Hepatocyte (in vitro differentiated cells): ENCODE measurements at regions not wholly inside any gene's neighbourhood (a gene's known extent, or its start where the extent isn't known, plus 50 kb on each side); places are given as distances from the start of the nearest gene placed in this dataset.

Source experiments
- DNase-seq: peaks from one replicate; pipeline ENCODE4 v3.0.0-alpha.2; 2016; ENCODE audit warnings: low spot score
- H2AFZ ChIP-seq: fragments of 200-600 bp; sonication (generic); 2 replicates; pipeline ENCODE4 v1.6.0; 2016; ENCODE audit warnings: antibody characterized with exemption, mild to moderate bottlenecking
- H3K27ac ChIP-seq: fragments of 200-600 bp; sonication (generic); 2 replicates; pipeline ENCODE4 v1.5.1; 2016; ENCODE audit warnings: mild to moderate bottlenecking
- H3K27me3 ChIP-seq: fragments of 200-600 bp; sonication (generic); 2 replicates; pipeline ENCODE4 v1.6.1; 2016
- H3K36me3 ChIP-seq: fragments of 200-600 bp; sonication (generic); replicated peaks from 2 replicates; pipeline ENCODE4 v1.5.1; 2016; ENCODE audit warnings: low read depth; ENCODE audit not compliant: insufficient read depth
- H3K4me1 ChIP-seq: fragments of 200-600 bp; sonication (generic); 2 replicates; pipeline ENCODE4 v1.5.1; 2016; ENCODE audit warnings: mild to moderate bottlenecking, moderate library complexity; ENCODE audit not compliant: insufficient read depth
- H3K4me2 ChIP-seq: fragments of 200-600 bp; sonication (generic); 2 replicates; pipeline ENCODE4 v1.6.0; 2016
- H3K4me3 ChIP-seq: fragments of 200-600 bp; sonication (generic); 2 replicates; pipeline ENCODE4 v1.5.1; 2016; ENCODE audit warnings: mild to moderate bottlenecking
- H3K79me2 ChIP-seq: fragments of 200-600 bp; sonication (generic); 2 replicates; pipeline ENCODE4 v1.6.0; 2017; ENCODE audit warnings: mild to moderate bottlenecking
- H3K9me2 ChIP-seq: fragments of 200-600 bp; sonication (generic); replicated peaks from 2 replicates; pipeline ENCODE4 v1.6.0; 2017; ENCODE audit warnings: mild to moderate bottlenecking; ENCODE audit not compliant: insufficient read depth
- H3K9me3 ChIP-seq: fragments of 200-600 bp; sonication (generic); 2 replicates; pipeline ENCODE4 v1.5.1; 2016; ENCODE audit warnings: low read depth, mild to moderate bottlenecking
- H4K20me1 ChIP-seq: fragments of 200-600 bp; sonication (generic); 2 replicates; pipeline ENCODE4 v1.6.0; 2016; ENCODE audit warnings: mild to moderate bottlenecking; ENCODE audit not compliant: insufficient read depth, poor library complexity, severe bottlenecking
- EZH2 ChIP-seq: fragments of 200-600 bp; sonication (generic); IDR thresholded peaks from 2 replicates; pipeline ENCODE4 v1.6.1; 2016; ENCODE audit warnings: antibody characterized with exemption, mild to moderate bottlenecking, borderline replicate concordance
- EZH2phosphoT487 ChIP-seq: fragments of 200-600 bp; sonication (generic); IDR thresholded peaks from one replicate; pipeline ENCODE4 v1.6.1; 2018; ENCODE audit warnings: antibody characterized with exemption, mild to moderate bottlenecking, low read depth, moderate library complexity; ENCODE audit not compliant: unreplicated experiment, severe bottlenecking
- WGBS: methylation state at CpG from one replicate; pipeline ENCODE4 v1.1.6; 2016; ENCODE audit warnings: low lambda C conversion rate; ENCODE audit errors: missing lambda C conversion rate; 5-methylcytosine and 5-hydroxymethylcytosine counted together
- TF ChIP-seq, protein P1 (sequence below): fragments of 200-600 bp; sonication (generic); IDR thresholded peaks from 2 replicates; pipeline ENCODE4 v1.5.1; 2016; ENCODE audit warnings: antibody characterized with exemption, mild to moderate bottlenecking; ENCODE audit not compliant: poor library complexity

DNA sequence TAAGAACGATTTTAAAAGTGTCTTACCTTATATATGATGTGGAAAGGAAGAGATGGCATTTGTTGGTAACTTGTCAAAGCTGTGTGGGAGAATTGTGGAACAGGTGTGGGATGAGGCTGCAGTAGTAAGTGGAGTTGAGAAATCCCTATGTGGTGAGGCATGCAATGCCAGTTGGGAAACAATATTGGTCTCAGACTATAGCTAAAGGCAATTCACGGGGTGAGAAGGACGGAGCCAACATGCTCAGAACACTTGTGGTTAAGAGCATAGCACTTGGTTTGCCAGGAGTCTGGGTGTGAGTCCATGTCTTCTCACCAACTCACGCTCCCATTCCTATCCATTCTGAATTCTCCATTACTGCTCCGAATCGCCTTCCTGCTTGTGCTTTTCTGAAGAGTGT, 615.6 kb upstream of the ADAMTS9 start:
- no peak overlapping the region for H2AFZ ChIP-seq
- H3K4me1 ChIP-seq: no peaks in the 10 kb centered on the region
- no peaks in the 10 kb centered on the region for H3K9me3 ChIP-seq
- no peak for TF ChIP-seq EZH2phosphoT487
- TF ChIP-seq, protein P1, sequence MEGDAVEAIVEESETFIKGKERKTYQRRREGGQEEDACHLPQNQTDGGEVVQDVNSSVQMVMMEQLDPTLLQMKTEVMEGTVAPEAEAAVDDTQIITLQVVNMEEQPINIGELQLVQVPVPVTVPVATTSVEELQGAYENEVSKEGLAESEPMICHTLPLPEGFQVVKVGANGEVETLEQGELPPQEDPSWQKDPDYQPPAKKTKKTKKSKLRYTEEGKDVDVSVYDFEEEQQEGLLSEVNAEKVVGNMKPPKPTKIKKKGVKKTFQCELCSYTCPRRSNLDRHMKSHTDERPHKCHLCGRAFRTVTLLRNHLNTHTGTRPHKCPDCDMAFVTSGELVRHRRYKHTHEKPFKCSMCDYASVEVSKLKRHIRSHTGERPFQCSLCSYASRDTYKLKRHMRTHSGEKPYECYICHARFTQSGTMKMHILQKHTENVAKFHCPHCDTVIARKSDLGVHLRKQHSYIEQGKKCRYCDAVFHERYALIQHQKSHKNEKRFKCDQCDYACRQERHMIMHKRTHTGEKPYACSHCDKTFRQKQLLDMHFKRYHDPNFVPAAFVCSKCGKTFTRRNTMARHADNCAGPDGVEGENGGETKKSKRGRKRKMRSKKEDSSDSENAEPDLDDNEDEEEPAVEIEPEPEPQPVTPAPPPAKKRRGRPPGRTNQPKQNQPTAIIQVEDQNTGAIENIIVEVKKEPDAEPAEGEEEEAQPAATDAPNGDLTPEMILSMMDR: no peak
- TF ChIP-seq EZH2: no peak
- H3K9me2 ChIP-seq: no peaks in the 10 kb centered on the region
- no peaks in the 10 kb centered on the region for H4K20me1 ChIP-seq
- no peak overlapping the region for H3K4me3 ChIP-seq
- H3K27ac ChIP-seq: no peak overlapping the region
- DNase-seq: no peak
- H3K27me3 ChIP-seq: no peaks in the 10 kb centered on the region
- WGBS: 84% methylated on average over 6 of the region's 6 CpGs
- no peaks in the 10 kb centered on the region for H3K36me3 ChIP-seq
- H3K79me2 ChIP-seq: no peaks in the 10 kb centered on the region
- no peak overlapping the region for H3K4me2 ChIP-seq

DNA sequence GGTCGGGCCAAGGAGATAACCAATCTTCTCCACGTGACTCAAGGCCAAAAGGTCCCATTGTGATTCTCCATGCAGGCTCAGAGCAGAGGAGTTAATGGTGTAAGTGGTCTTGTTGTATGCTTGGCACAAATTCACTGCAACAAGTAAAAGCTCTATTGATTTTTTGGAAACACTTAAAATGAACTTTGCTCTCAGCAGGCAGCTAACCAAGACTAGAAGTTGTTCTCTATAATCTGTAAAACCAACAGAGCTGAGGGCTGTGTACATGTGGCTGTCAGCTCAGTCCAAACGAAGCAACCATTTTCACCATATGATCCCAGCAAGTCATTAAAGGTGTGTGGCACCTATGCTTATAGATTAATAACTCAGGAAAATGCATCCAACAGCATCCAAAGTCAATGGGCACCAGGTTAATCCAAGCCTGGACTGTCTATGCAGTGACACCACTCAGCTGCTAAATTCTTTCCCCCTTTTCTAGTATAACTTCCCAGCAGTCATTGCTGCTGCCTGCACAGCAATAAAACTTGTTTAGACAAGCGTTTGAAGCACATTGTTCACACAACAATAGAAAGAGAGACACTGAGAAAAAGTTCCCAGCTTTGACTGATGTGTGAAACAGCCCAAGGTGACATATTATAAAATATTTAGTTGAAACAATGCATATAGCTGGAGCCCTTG, 603.8 kb upstream of the ADAMTS9 start:
- Histone ChIP-seq H3K9me3 (no peaks in the 10 kb centered on the region), H3K9me2 (no peaks in the 10 kb centered on the region), H3K4me3 (no peak overlapping the region), H3K36me3 (no peaks in the 10 kb centered on the region), H4K20me1 (no peaks in the 10 kb centered on the region), H3K79me2 (no peaks in the 10 kb centered on the region), H3K27me3 (no peaks in the 10 kb centered on the region), H2AFZ (no peak overlapping the region), H3K27ac (no peak overlapping the region), H3K4me2 (no peak overlapping the region), H3K4me1 (no peaks in the 10 kb centered on the region)
- TF ChIP-seq EZH2phosphoT487: no peak
- no peak for TF ChIP-seq EZH2
- TF ChIP-seq, protein P1: no peak
- no peak for DNase-seq
- WGBS: 58% methylated on average over 4 of the region's 4 CpGs

DNA sequence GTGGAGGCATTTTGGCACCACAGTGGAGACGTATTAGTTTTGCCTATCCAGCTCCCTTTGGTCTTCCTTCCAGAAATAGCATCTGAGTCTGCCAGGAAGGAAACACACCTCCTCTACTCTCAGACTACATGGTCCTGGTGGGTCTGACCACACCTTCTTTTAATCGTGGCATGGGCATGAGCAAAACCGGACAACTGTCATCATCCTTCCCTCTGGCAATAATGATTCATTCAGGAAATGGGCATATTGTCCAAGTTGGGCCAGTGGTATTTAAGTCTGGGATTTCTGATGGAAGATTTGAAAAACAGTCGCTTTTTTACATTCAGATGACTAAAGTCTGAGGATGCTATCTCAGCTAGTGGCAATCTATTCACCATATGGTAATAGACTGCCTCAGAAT, 601.0 kb upstream of the ADAMTS9 start:
- Histone ChIP-seq H4K20me1 (no peaks in the 10 kb centered on the region), H3K79me2 (no peaks in the 10 kb centered on the region), H2AFZ (no peak overlapping the region), H3K4me1 (no peaks in the 10 kb centered on the region), H3K27ac (no peak overlapping the region), H3K9me3 (no peaks in the 10 kb centered on the region), H3K4me2 (no peak overlapping the region), H3K36me3 (no peaks in the 10 kb centered on the region), H3K9me2 (no peaks in the 10 kb centered on the region), H3K27me3 (no peaks in the 10 kb centered on the region), H3K4me3 (no peak overlapping the region)
- DNase-seq: no peak
- 95% methylated on average over 4 of the region's 4 CpGs for WGBS
- TF ChIP-seq EZH2 (no peak), EZH2phosphoT487 (no peak)
- TF ChIP-seq, protein P1: no peak

DNA sequence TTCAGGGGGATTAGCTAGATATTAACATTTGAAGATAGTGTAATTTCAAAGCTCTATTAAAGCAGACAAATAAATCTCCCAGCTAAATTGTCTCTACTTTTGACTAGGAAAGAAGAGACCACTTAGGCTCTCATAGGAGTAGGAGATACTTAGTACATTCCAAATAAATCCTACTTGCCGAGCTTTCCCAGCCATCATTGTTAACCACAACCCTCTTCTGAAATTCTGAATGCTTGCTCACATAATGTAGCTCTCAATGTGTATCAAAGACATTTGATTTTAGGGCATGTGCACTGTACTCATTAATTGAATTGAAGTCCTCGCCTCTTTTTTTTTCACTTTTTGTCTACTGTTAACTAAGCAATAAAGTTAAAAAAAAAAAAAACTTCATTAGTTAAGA, 598.2 kb upstream of the ADAMTS9 start:
- H2AFZ ChIP-seq: no peak overlapping the region
- 73% methylated on average over 2 of the region's 2 CpGs for WGBS
- no peaks in the 10 kb centered on the region for H3K36me3 ChIP-seq
- H3K4me2 ChIP-seq: no peak overlapping the region
- H3K9me3 ChIP-seq: no peaks in the 10 kb centered on the region
- no peak for TF ChIP-seq EZH2phosphoT487
- no peak for TF ChIP-seq EZH2
- TF ChIP-seq, protein P1: no peak
- no peaks in the 10 kb centered on the region for H3K4me1 ChIP-seq
- H3K27me3 ChIP-seq: no peaks in the 10 kb centered on the region
- no peak overlapping the region for H3K4me3 ChIP-seq
- no peaks in the 10 kb centered on the region for H3K9me2 ChIP-seq
- no peaks in the 10 kb centered on the region for H4K20me1 ChIP-seq
- no peaks in the 10 kb centered on the region for H3K79me2 ChIP-seq
- no peak for DNase-seq
- no peak overlapping the region for H3K27ac ChIP-seq
